H1 (cell line): ENCODE measurements at regions not wholly inside any gene's neighbourhood (a gene's known extent, or its start where the extent isn't known, plus 50 kb on each side); places are given as distances from the start of the nearest gene placed in this dataset.

ENCODE experiments used
- CTCF ChIA-PET: fragments of 300-600 bp; sonication (Branson Sonifier 250); formaldehyde crosslinking; loops from one replicate; lab custom pipeline; 2021; ENCODE audit not compliant: partially characterized antibody; lab: Charles Lee
- POLR2A ChIA-PET: fragments of 300-600 bp; sonication (Branson Sonifier 250); formaldehyde crosslinking; loops from one replicate; lab custom pipeline; 2021; ENCODE audit warnings: inconsistent platforms; ENCODE audit not compliant: partially characterized antibody; lab: Charles Lee
- DNase-seq, 2 experiments: peaks; one replicate each; pipeline versions ENCODE4 v3.0.0 to v3.0.0-alpha.2; 2010 to 2022; ENCODE audit warnings: low spot score in 2 of 2, low read depth in 1 of 2, mixed read lengths in 1 of 2
- FAIRE-seq: peaks from 2 replicates; lab custom pipeline; 2011; peaks lifted over from hg19 to GRCh38; lab: Jason Lieb, UNC
- H2AFZ ChIP-seq: 2 replicates; pipeline ENCODE4 v1.8.1; 2012; ENCODE audit warnings: low read length, inconsistent platforms
- H2AK5ac ChIP-seq: 2 replicates; pipeline ENCODE4 v1.6.1; 2013; ENCODE audit warnings: low read depth, low read length
- H2BK120ac ChIP-seq: replicated peaks from 2 replicates; pipeline ENCODE3; 2013; ENCODE audit warnings: low read depth, low read length, inconsistent platforms
- H2BK12ac ChIP-seq: 2 replicates; pipeline ENCODE4 v1.6.1; 2013; ENCODE audit warnings: low read depth, low read length
- H2BK15ac ChIP-seq: 2 replicates; pipeline ENCODE4 v1.6.1; 2013; ENCODE audit warnings: low read length
- H2BK20ac ChIP-seq: 2 replicates; pipeline ENCODE4 v1.6.1; 2013; ENCODE audit warnings: low read length
- H2BK5ac ChIP-seq: 2 replicates; pipeline ENCODE4 v1.6.1; 2013; ENCODE audit warnings: low read depth, low read length
- H3K14ac ChIP-seq: 2 replicates; pipeline ENCODE4 v1.6.1; 2013; ENCODE audit warnings: inconsistent platforms; ENCODE audit not compliant: insufficient read length
- H3K18ac ChIP-seq: 2 replicates; pipeline ENCODE4 v1.6.1; 2013; ENCODE audit warnings: low read length; ENCODE audit errors: extremely low read depth
- H3K23ac ChIP-seq: 2 replicates; pipeline ENCODE4 v1.6.1; 2013; ENCODE audit warnings: inconsistent platforms; ENCODE audit not compliant: insufficient read length
- H3K23me2 ChIP-seq: 2 replicates; pipeline ENCODE4 v1.6.1; 2013; ENCODE audit warnings: low read depth, low read length
- H3K27ac ChIP-seq: 2 replicates; pipeline ENCODE4 v1.6.1; 2011; ENCODE audit warnings: low read depth, low read length, inconsistent platforms
- H3K27me3 ChIP-seq, 4 experiments: replicated peaks in 1 of 4; 1 replicate in 1 of 4; 2 replicates in 3 of 4; pipeline versions ENCODE4 v1.6.1 to v1.8.1; 2011 to 2013; ENCODE audit warnings: low read length in 3 of 4, mild to moderate bottlenecking in 3 of 4, inconsistent platforms in 2 of 4, mixed read lengths in 2 of 4, moderate library complexity in 1 of 4; ENCODE audit not compliant: control insufficient read depth in 3 of 4, insufficient read depth in 3 of 4; ENCODE audit errors: extremely low read depth in 1 of 4
- H3K36me3 ChIP-seq, 4 experiments: 2 replicates each; pipeline versions ENCODE4 v1.6.1 to v1.8.1; 2011 to 2013; ENCODE audit warnings: mild to moderate bottlenecking in 4 of 4, low read length in 3 of 4, moderate library complexity in 2 of 4, control low read depth in 1 of 4, inconsistent platforms in 1 of 4; ENCODE audit not compliant: insufficient read depth in 4 of 4, control insufficient read depth in 2 of 4
- H3K4ac ChIP-seq: replicated peaks from 2 replicates; pipeline ENCODE3; 2013; ENCODE audit warnings: low read length, low read depth, mixed read lengths, inconsistent platforms; ENCODE audit not compliant: insufficient read length
- H3K4me1 ChIP-seq, 4 experiments: replicated peaks in 1 of 4; 1 replicate in 1 of 4; 2 replicates in 3 of 4; pipeline versions ENCODE4 v1.6.1 to v1.8.1; 2011 to 2013; ENCODE audit warnings: low read length in 3 of 4, inconsistent platforms in 2 of 4, mixed read lengths in 1 of 4; ENCODE audit not compliant: insufficient read depth in 4 of 4, control insufficient read depth in 3 of 4
- H3K4me2 ChIP-seq, 2 experiments: 2 replicates each; pipeline versions ENCODE4 v1.6.1 to v1.8.1; 2011 to 2013; ENCODE audit warnings: low read depth in 2 of 2, low read length in 2 of 2, control low read depth in 1 of 2, inconsistent platforms in 1 of 2, mild to moderate bottlenecking in 1 of 2; ENCODE audit not compliant: insufficient read depth in 1 of 2
- H3K4me3 ChIP-seq, 4 experiments: fragments of 200-600, 300-600 bp in 1 of 4; sonication (generic), shearing (Covaris generic), sonication (Bioruptor Twin) in 1 of 4; 2 replicates each; pipeline versions ENCODE4 v1.5.1 to v1.8.1; 2011 to 2016; ENCODE audit warnings: low read length in 4 of 4, low read depth in 3 of 4, control low read depth in 2 of 4, inconsistent platforms in 2 of 4, mild to moderate bottlenecking in 2 of 4, mixed read lengths in 1 of 4, moderate library complexity in 1 of 4; ENCODE audit not compliant: insufficient read depth in 2 of 4; ENCODE audit errors: extremely low read depth in 1 of 4
- H3K56ac ChIP-seq: replicated peaks from 2 replicates; pipeline ENCODE3; 2013; ENCODE audit warnings: low read depth, mild to moderate bottlenecking, mixed read lengths, low read length, inconsistent platforms; ENCODE audit not compliant: insufficient read length
- H3K79me1 ChIP-seq: 2 replicates; pipeline ENCODE4 v1.6.1; 2013; ENCODE audit warnings: low read depth, low read length, control low read depth
- H3K79me2 ChIP-seq, 2 experiments: 2 replicates each; pipeline versions ENCODE4 v1.6.1 to v1.8.1; 2012 to 2013; ENCODE audit warnings: low read length in 2 of 2, mild to moderate bottlenecking in 2 of 2, inconsistent platforms in 1 of 2; ENCODE audit not compliant: insufficient read depth in 2 of 2, control insufficient read depth in 1 of 2
- H3K9ac ChIP-seq, 4 experiments: replicated peaks in 1 of 4; 1 replicate in 1 of 4; 2 replicates in 3 of 4; pipeline versions ENCODE4 v1.6.1 to v1.8.1; 2011 to 2013; ENCODE audit warnings: low read depth in 3 of 4, low read length in 3 of 4, control low read depth in 2 of 4, mild to moderate bottlenecking in 2 of 4, moderate library complexity in 2 of 4, inconsistent platforms in 1 of 4; ENCODE audit errors: extremely low read depth in 1 of 4
- H3K9me3 ChIP-seq, 2 experiments: 2 replicates each; pipeline versions ENCODE4 v1.6.1 to v1.8.1; 2012 to 2013; ENCODE audit warnings: mild to moderate bottlenecking in 2 of 2, moderate library complexity in 2 of 2, control low read depth in 1 of 2, inconsistent platforms in 1 of 2, low read depth in 1 of 2, low read length in 1 of 2, mixed read lengths in 1 of 2; ENCODE audit not compliant: insufficient read depth in 2 of 2
- H4K20me1 ChIP-seq, 2 experiments: replicated peaks in 1 of 2; 2 replicates each; pipeline versions ENCODE3 to v1.8.1; 2011 to 2013; ENCODE audit warnings: inconsistent platforms in 2 of 2, low read length in 2 of 2, mild to moderate bottlenecking in 1 of 2; ENCODE audit not compliant: insufficient read depth in 2 of 2, control insufficient read depth in 1 of 2
- H4K5ac ChIP-seq: 2 replicates; pipeline ENCODE4 v1.6.1; 2013; ENCODE audit warnings: low read length, low read depth, mixed read lengths, inconsistent platforms; ENCODE audit not compliant: insufficient read length
- H4K8ac ChIP-seq: 2 replicates; pipeline ENCODE4 v1.8.0; 2013; ENCODE audit warnings: mild to moderate bottlenecking, moderate library complexity, low read length, inconsistent platforms; ENCODE audit not compliant: insufficient read depth; ENCODE audit errors: extremely low read depth
- H4K91ac ChIP-seq: replicated peaks from 2 replicates; pipeline ENCODE3; 2013; ENCODE audit warnings: low read length, mixed read lengths, inconsistent platforms; ENCODE audit not compliant: insufficient read length
- BACH1 ChIP-seq: IDR thresholded peaks from 2 replicates; pipeline ENCODE4 v1.6.1; 2012; ENCODE audit warnings: low read length, improper control_type of control experiment
- GABPA ChIP-seq: IDR thresholded peaks from 2 replicates; pipeline ENCODE4 v1.6.1; 2011; ENCODE audit warnings: mild to moderate bottlenecking, low read length, moderate library complexity, borderline replicate concordance; ENCODE audit not compliant: insufficient read depth
- PHF8 ChIP-seq: fragments of 200-600 bp; sonication (generic); conservative IDR thresholded peaks from 2 replicates; pipeline ENCODE4 v1.7.1; 2012; ENCODE audit warnings: low read depth, mild to moderate bottlenecking, inconsistent platforms, low read length, moderate library complexity
- RAD21 ChIP-seq, 2 experiments: IDR thresholded peaks in 1 of 2; conservative IDR thresholded peaks in 1 of 2; 2 replicates each; pipeline ENCODE4 v1.6.1; 2011; ENCODE audit warnings: low read depth in 2 of 2, low read length in 2 of 2, improper control_type of control experiment in 1 of 2, inconsistent platforms in 1 of 2, mild to moderate bottlenecking in 1 of 2, moderate library complexity in 1 of 2
- SIN3A ChIP-seq, 2 experiments: IDR thresholded peaks in 1 of 2; conservative IDR thresholded peaks in 1 of 2; 2 replicates each; pipeline ENCODE4 v1.6.1; 2011 to 2012; ENCODE audit warnings: low read length in 2 of 2, improper control_type of control experiment in 1 of 2, low read depth in 1 of 2, mild to moderate bottlenecking in 1 of 2
- SIRT6 ChIP-seq: IDR thresholded peaks from one replicate; pipeline ENCODE4 v1.7.1; 2012; ENCODE audit warnings: low read length, inconsistent platforms
- SRF ChIP-seq: IDR thresholded peaks from 2 replicates; pipeline ENCODE4 v1.6.1; 2011; ENCODE audit warnings: mild to moderate bottlenecking, low read depth, low read length, moderate library complexity
- SUZ12 ChIP-seq: fragments of 200-600 bp; sonication (generic); IDR thresholded peaks from 2 replicates; pipeline ENCODE4 v1.6.1; 2012; ENCODE audit warnings: mild to moderate bottlenecking, inconsistent platforms, low read length, moderate library complexity, mixed read lengths
- TAF7 ChIP-seq: optimal IDR thresholded peaks from 2 replicates; pipeline ENCODE3; 2011; ENCODE audit warnings: low read depth, mild to moderate bottlenecking, inconsistent platforms, low read length, moderate library complexity, borderline replicate concordance
- TCF12 ChIP-seq: IDR thresholded peaks from 2 replicates; pipeline ENCODE4 v1.6.1; 2011; ENCODE audit warnings: low read depth, mild to moderate bottlenecking, low read length
- USF2 ChIP-seq: IDR thresholded peaks from 2 replicates; pipeline ENCODE4 v1.6.1; 2011; ENCODE audit warnings: low read length, improper control_type of control experiment

GRCh38 chr1:193340331-193340730 is 153.9 kb upstream of the B3GALT2 start:
- no peak overlapping the region for H2AFZ ChIP-seq
- no peak overlapping the region for H4K5ac ChIP-seq
- no peaks in the 10 kb centered on the region for H3K36me3 ChIP-seq
- no peaks in the 10 kb centered on the region for H3K23me2 ChIP-seq
- no peak overlapping the region for H3K56ac ChIP-seq
- no peak overlapping the region for H3K23ac ChIP-seq
- no peaks in the 10 kb centered on the region for H3K4me1 ChIP-seq
- no peak overlapping the region for H2BK20ac ChIP-seq
- no peak overlapping the region for H2BK15ac ChIP-seq
- ChIA-PET CTCF (interaction anchor here (0.6 to 2.0 kb wide), 4 partner anchors 19 to 611 kb away, joined by 3 to 6 read pairs (median 3); no protein-coding TSS in a partner anchor), POLR2A (no interaction called here)
- no peak overlapping the region for H3K9ac ChIP-seq
- no peak overlapping the region for H2BK5ac ChIP-seq
- H3K18ac ChIP-seq = no peak overlapping the region
- H4K20me1 ChIP-seq = no peaks in the 10 kb centered on the region
- no peak for DNase-seq
- no peak overlapping the region for H3K14ac ChIP-seq
- TF ChIP-seq PHF8 (no peak), BACH1 (no peak), GABPA (no peak), SRF (no peak), TAF7 (no peak), SIN3A (conservative IDR thresholded peaks at IDR 0.05 in 1 of 2, IDR thresholded peaks at IDR 0.05 in 1 of 2; ENCODE audit: low read depth in 1 of 2, low read length in 2 of 2) (no peak), USF2 (no peak), RAD21 (IDR thresholded peaks at IDR 0.05 in 1 of 2, conservative IDR thresholded peaks at IDR 0.05 in 1 of 2; ENCODE audit: low read depth in 2 of 2, low read length in 2 of 2) (no peak), SUZ12 (no peak), TCF12 (no peak), SIRT6 (no peak)
- no peaks in the 10 kb centered on the region for H3K79me1 ChIP-seq
- no peak overlapping the region for H2AK5ac ChIP-seq
- H3K4ac ChIP-seq = no peak overlapping the region
- H2BK12ac ChIP-seq = no peak overlapping the region
- no peaks in the 10 kb centered on the region for H3K9me3 ChIP-seq
- no peak overlapping the region for H2BK120ac ChIP-seq
- H3K4me3 ChIP-seq = no peak overlapping the region
- H3K79me2 ChIP-seq = no peaks in the 10 kb centered on the region
- no peak overlapping the region for H3K27ac ChIP-seq
- H3K4me2 ChIP-seq = no peak overlapping the region
- H4K91ac ChIP-seq = no peak overlapping the region
- no peak overlapping the region for H4K8ac ChIP-seq
- H3K27me3 ChIP-seq = no peaks in the 10 kb centered on the region
- no peak for FAIRE-seq
